ENCODE measurements at regions not wholly inside any gene's neighbourhood (a gene's known extent, or its start where the extent isn't known, plus 50 kb on each side); places are given as distances from the start of the nearest gene placed in this dataset.
A peak's percentile ranks its signal among the peaks of the same experiment; 100 is the strongest.

DNA sequence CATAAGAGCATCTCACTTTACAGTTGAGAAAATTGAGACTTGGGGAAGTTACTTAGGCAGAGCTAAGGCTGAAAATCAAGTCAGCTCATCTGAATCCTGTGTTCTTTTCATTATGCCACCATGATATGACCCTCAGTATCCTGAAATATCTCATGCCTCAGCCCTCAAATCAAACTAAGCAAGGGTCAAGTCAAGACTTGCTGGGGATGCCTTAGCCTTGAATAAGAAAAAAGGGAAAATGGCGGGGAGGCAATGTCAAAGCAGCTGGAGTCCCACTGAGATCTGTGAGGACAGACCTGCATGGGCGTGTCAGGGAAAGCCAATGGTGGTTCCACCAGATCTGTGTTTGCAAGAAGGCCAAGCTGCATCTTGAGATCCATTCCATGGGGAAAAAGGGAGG is 91.0 kb upstream of the CACUL1 start:
- TF ChIP-seq, protein P1, sequence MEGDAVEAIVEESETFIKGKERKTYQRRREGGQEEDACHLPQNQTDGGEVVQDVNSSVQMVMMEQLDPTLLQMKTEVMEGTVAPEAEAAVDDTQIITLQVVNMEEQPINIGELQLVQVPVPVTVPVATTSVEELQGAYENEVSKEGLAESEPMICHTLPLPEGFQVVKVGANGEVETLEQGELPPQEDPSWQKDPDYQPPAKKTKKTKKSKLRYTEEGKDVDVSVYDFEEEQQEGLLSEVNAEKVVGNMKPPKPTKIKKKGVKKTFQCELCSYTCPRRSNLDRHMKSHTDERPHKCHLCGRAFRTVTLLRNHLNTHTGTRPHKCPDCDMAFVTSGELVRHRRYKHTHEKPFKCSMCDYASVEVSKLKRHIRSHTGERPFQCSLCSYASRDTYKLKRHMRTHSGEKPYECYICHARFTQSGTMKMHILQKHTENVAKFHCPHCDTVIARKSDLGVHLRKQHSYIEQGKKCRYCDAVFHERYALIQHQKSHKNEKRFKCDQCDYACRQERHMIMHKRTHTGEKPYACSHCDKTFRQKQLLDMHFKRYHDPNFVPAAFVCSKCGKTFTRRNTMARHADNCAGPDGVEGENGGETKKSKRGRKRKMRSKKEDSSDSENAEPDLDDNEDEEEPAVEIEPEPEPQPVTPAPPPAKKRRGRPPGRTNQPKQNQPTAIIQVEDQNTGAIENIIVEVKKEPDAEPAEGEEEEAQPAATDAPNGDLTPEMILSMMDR (IDR thresholded peaks at IDR 0.05; ENCODE audit: poor library complexity, severe bottlenecking): no peak
- no peaks in the 10 kb centered on the region for H3K9me3 ChIP-seq (ENCODE audit: severe bottlenecking)

DNA sequence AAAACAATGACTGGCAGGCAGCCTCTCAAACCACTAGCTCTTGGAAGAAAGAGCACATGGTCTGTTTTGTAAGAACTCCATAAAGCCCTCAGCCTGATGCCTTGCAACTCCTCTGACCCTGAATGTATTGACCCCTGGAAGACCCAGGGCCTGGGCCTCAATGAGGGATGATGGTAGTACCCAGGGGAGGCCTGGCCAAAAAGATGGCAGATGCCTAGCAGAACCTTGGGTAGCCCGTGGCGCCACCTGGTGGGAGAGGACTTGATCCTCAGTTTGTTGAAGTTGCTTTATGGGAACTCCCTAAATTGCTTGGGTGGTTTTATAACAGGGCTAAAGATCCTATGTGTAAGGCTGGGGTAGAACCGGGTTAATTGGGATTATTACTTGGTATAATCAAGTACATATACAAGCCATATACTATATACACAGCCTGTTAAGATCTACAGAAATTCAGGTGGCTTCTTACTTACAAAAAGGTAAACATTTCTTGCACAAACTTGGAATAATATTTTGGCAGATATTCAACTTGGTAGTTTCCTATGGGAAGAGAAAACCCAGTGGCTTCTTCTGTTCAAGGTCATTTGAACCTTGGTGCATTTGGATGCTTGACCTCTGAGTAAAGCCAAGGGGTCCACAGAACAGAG is 95.8 kb upstream of the CACUL1 start:
- ATAC-seq (ENCODE audit: low read depth): peak; percentile 58; the same call in 2 of the 3 replicates
- Histone ChIP-seq H3K4me3 (ENCODE audit: severe bottlenecking) (no peak overlapping the region), H3K9me3 (ENCODE audit: severe bottlenecking) (no peaks in the 10 kb centered on the region), H3K4me1 (ENCODE audit: insufficient read depth, poor library complexity, severe bottlenecking) (peaks cover 8% of the 10 kb centered on the region), H3K27ac (ENCODE audit: poor library complexity, severe bottlenecking) (no peak overlapping the region), H3K36me3 (ENCODE audit: low read depth) (no peaks in the 10 kb centered on the region), H3K27me3 (ENCODE audit: insufficient read depth, poor library complexity, severe bottlenecking) (no peaks in the 10 kb centered on the region)
- TF ChIP-seq, protein P1 (IDR thresholded peaks at IDR 0.05; ENCODE audit: poor library complexity, severe bottlenecking): peak; percentile 85
- no peak for DNase-seq (ENCODE audit: low spot score)

More for the DNA sequence above, 91.0 kb upstream of the CACUL1 start:
- H3K4me1 ChIP-seq (ENCODE audit: insufficient read depth, poor library complexity, severe bottlenecking): peaks cover 24% of the 10 kb centered on the region
- H3K36me3 ChIP-seq (ENCODE audit: low read depth): no peaks in the 10 kb centered on the region
- no peak for DNase-seq (ENCODE audit: low spot score)
- H3K27ac ChIP-seq (ENCODE audit: poor library complexity, severe bottlenecking): peak overlapping the region; percentile 42
- ATAC-seq (ENCODE audit: low read depth): no peak
- no peaks in the 10 kb centered on the region for H3K27me3 ChIP-seq (ENCODE audit: insufficient read depth, poor library complexity, severe bottlenecking)
- H3K4me3 ChIP-seq (ENCODE audit: severe bottlenecking): no peak overlapping the region

DNA sequence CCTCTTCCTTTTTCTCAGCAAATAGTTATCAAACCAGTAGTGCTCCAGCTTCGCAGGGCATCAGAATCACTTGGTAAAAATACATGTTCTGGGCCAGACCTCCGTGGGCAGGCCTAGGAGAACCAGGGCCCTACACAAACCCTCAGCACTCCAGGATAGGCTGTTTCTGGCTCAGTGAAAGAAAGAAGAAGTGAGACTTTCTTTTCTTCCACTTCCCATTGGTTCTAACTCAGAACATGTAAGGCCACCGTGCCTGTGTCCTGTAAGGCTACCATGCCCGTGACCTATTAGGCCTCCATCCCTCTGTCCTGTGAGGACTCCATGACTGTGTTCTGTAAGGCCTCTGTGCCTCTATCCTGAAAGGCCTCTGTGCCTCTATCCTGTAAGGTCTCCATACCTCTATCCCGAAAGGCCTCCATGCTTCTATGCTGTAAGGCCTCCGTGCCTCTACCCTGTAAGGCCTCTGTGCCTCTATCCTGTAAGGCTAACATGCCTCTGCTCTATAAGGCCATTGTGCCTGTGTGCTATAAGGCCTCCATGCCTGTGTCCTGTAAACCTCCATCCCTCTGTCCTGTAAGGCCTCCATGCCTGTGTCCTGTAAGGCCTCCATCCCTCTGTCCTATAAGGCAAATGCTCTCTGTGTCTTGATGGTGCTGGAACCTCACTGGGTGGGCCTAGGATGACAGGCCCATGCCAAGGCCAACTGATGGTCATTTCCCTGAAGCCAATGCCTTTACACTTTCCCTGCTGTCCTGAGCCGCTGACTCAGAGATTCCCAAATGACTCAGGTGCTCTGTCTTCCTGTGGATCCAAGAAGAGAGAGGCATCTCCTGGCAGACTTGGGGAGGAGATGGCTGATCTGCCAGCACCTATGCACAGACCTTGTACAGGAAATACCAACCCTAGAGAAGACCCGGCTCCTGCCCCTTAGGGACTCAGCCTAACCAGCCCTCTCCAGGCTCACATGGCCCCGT is 96.6 kb upstream of the CACUL1 start:
- Histone ChIP-seq H3K36me3 (ENCODE audit: low read depth) (no peaks in the 10 kb centered on the region), H3K27me3 (ENCODE audit: insufficient read depth, poor library complexity, severe bottlenecking) (no peaks in the 10 kb centered on the region), H3K9me3 (ENCODE audit: severe bottlenecking) (no peaks in the 10 kb centered on the region), H3K4me3 (ENCODE audit: severe bottlenecking) (no peak overlapping the region), H3K27ac (ENCODE audit: poor library complexity, severe bottlenecking) (no peak overlapping the region), H3K4me1 (ENCODE audit: insufficient read depth, poor library complexity, severe bottlenecking) (peaks cover 3% of the 10 kb centered on the region)
- TF ChIP-seq, protein P1 (IDR thresholded peaks at IDR 0.05; ENCODE audit: poor library complexity, severe bottlenecking): no peak
- no peak for DNase-seq (ENCODE audit: low spot score)
- no peak for ATAC-seq (ENCODE audit: low read depth)

DNA sequence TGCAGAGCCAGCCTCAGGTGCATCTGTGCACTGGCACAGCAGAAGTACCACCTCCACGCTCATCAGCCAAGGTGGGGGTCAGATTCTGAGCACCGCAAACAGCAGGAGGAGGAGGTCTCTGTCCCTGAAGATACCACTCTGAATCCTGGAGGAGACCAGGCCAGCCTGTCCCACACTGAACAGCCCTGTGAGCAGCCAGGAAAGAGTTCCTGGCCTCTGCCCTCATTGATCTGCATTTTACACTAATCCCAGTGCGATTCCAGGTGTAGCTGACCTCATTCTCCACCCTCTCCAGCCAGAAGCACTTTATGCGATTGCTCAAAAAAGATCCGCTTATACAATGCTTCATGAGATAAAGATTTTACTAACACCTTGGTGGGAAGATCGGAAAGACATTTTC is 99.1 kb upstream of the CACUL1 start:
- TF ChIP-seq, protein P1 (IDR thresholded peaks at IDR 0.05; ENCODE audit: poor library complexity, severe bottlenecking): no peak
- Histone ChIP-seq H3K4me3 (ENCODE audit: severe bottlenecking) (no peak overlapping the region), H3K9me3 (ENCODE audit: severe bottlenecking) (no peaks in the 10 kb centered on the region), H3K4me1 (ENCODE audit: insufficient read depth, poor library complexity, severe bottlenecking) (peaks cover 3% of the 10 kb centered on the region), H3K27ac (ENCODE audit: poor library complexity, severe bottlenecking) (no peak overlapping the region), H3K27me3 (ENCODE audit: insufficient read depth, poor library complexity, severe bottlenecking) (no peaks in the 10 kb centered on the region), H3K36me3 (ENCODE audit: low read depth) (no peaks in the 10 kb centered on the region)
- DNase-seq (ENCODE audit: low spot score): no peak
- ATAC-seq (ENCODE audit: low read depth): no peak

Data from RWPE2 (cell line).